Prostate gland (tissue), 2 donors: ENCODE measurements at regions not wholly inside any gene's neighbourhood (a gene's known extent, or its start where the extent isn't known, plus 50 kb on each side); places are given as distances from the start of the nearest gene placed in this dataset.

ENCODE experiments used
- POLR2A ChIP-seq: fragments of 450-650 bp; IDR thresholded peaks from one replicate; pipeline ENCODE4 v1.6.1; 2016; ENCODE audit warnings: antibody characterized with exemption, mild to moderate bottlenecking
- TF ChIP-seq, protein P1 (sequence below), 4 experiments: fragments of 200-600 bp in 2 of 4; fragments of 450-650 bp in 2 of 4; sonication (generic) in 2 of 4; IDR thresholded peaks; 1 replicate in 3 of 4; 2 replicates in 1 of 4; pipeline ENCODE4 v1.5.1; 2016 to 2019; ENCODE audit warnings: antibody characterized with exemption in 4 of 4, mild to moderate bottlenecking in 2 of 4, moderate library complexity in 2 of 4

DNA sequence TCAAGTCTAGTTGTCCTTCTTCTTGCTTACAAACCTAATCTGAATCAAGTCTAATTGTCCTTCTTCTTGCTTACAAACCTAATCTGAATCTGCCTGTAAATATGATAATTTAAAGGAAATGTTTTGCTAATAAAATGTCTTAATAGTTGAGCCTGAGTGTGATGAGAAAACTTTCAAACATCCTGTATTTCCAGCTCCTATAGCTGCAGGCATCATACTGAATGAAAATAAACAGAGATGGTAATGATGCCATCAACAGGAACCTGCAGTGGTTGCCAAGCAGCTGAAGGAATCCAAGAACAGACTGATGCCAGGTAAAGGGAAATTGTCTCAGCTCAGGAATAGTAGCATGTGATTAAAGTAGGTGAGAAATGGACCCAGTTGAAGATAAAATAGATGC is 156.1 kb upstream of the IRS4 start:
- TF ChIP-seq, protein P1, sequence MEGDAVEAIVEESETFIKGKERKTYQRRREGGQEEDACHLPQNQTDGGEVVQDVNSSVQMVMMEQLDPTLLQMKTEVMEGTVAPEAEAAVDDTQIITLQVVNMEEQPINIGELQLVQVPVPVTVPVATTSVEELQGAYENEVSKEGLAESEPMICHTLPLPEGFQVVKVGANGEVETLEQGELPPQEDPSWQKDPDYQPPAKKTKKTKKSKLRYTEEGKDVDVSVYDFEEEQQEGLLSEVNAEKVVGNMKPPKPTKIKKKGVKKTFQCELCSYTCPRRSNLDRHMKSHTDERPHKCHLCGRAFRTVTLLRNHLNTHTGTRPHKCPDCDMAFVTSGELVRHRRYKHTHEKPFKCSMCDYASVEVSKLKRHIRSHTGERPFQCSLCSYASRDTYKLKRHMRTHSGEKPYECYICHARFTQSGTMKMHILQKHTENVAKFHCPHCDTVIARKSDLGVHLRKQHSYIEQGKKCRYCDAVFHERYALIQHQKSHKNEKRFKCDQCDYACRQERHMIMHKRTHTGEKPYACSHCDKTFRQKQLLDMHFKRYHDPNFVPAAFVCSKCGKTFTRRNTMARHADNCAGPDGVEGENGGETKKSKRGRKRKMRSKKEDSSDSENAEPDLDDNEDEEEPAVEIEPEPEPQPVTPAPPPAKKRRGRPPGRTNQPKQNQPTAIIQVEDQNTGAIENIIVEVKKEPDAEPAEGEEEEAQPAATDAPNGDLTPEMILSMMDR (IDR thresholded peaks at IDR 0.05), result no peak
- no peak for TF ChIP-seq POLR2A
